ENCODE measurements at regions not wholly inside any gene's neighbourhood (a gene's known extent, or its start where the extent isn't known, plus 50 kb on each side); places are given as distances from the start of the nearest gene placed in this dataset.

GRCh38 chr4:82172186-82172585 is 201.6 kb downstream of the HNRNPD start:
- TF ChIP-seq ZBTB33 (IDR thresholded peaks at IDR 0.05) (no peak), JUNB (IDR thresholded peaks at IDR 0.05) (no peak)

All from GM12878 (cell line).